HepG2 (cell line): ENCODE measurements at regions not wholly inside any gene's neighbourhood (a gene's known extent, or its start where the extent isn't known, plus 50 kb on each side); places are given as distances from the start of the nearest gene placed in this dataset.
A peak's percentile ranks its signal among the peaks of the same experiment; 100 is the strongest.

ENCODE experiments used
- CBX5 ChIP-seq: sonication (generic); formaldehyde crosslinking; IDR thresholded peaks from 2 replicates; pipeline ENCODE4 v1.4.0; 2020; ENCODE audit warnings: missing genetic modification reagents, borderline replicate concordance
- EP300 ChIP-seq, 3 experiments: sonication (generic) in 1 of 3; formaldehyde crosslinking in 1 of 3; IDR thresholded peaks; 2 replicates each; pipeline versions ENCODE4 v1.5.1 to v1.6.1; 2011 to 2020; ENCODE audit warnings: low read depth in 2 of 3, low read length in 2 of 3, borderline replicate concordance in 1 of 3, improper control_type of control experiment in 1 of 3, mild to moderate bottlenecking in 1 of 3, missing genetic modification reagents in 1 of 3, moderate library complexity in 1 of 3
- GPN1 ChIP-seq: sonication (generic); formaldehyde crosslinking; IDR thresholded peaks from 2 replicates; pipeline ENCODE4 v1.5.1; 2020; ENCODE audit warnings: missing genetic modification reagents, borderline replicate concordance
- JDP2 ChIP-seq: sonication (generic); formaldehyde crosslinking; IDR thresholded peaks from 2 replicates; pipeline ENCODE4 v1.8.1; 2022; ENCODE audit warnings: missing genetic modification reagents, borderline replicate concordance
- KDM6A ChIP-seq: IDR thresholded peaks from 2 replicates; pipeline ENCODE4 v1.6.1; 2016; ENCODE audit warnings: low read depth
- PHF21A ChIP-seq: sonication (generic); formaldehyde crosslinking; IDR thresholded peaks from 2 replicates; pipeline ENCODE4 v1.5.0; 2020; ENCODE audit warnings: mild to moderate bottlenecking, missing genetic modification reagents
- POLR2AphosphoS5 ChIP-seq: IDR thresholded peaks from 2 replicates; pipeline ENCODE4 v1.6.1; 2012; ENCODE audit warnings: low read depth, low read length
- RBFOX2 ChIP-seq: fragments of 200-400 bp; formaldehyde crosslinking; IDR thresholded peaks from 2 replicates; pipeline ENCODE4 v1.6.1; 2017; ENCODE audit warnings: low read depth, mild to moderate bottlenecking, low read length
- SAP130 ChIP-seq: IDR thresholded peaks from 2 replicates; pipeline ENCODE4 v1.6.1; 2016; ENCODE audit warnings: low read depth
- TP53 ChIP-seq: sonication (generic); formaldehyde crosslinking; conservative IDR thresholded peaks from 2 replicates; pipeline ENCODE4 v1.4.0; 2020; ENCODE audit warnings: missing genetic modification reagents
- ZFP41 ChIP-seq: sonication (generic); formaldehyde crosslinking; IDR thresholded peaks from 2 replicates; pipeline ENCODE4 v1.4.0; 2020; ENCODE audit warnings: mild to moderate bottlenecking, missing genetic modification reagents, borderline replicate concordance
- ZFP90 ChIP-seq: sonication (generic); formaldehyde crosslinking; IDR thresholded peaks from 2 replicates; pipeline ENCODE4 v1.8.0; 2022; ENCODE audit warnings: missing genetic modification reagents, mild to moderate bottlenecking, inconsistent platforms, borderline replicate concordance
- ZMAT3 ChIP-seq: sonication (generic); formaldehyde crosslinking; conservative IDR thresholded peaks from 2 replicates; pipeline ENCODE4 v1.7.0; 2021; ENCODE audit warnings: missing genetic modification reagents
- ZNF232 ChIP-seq: sonication (generic); formaldehyde crosslinking; IDR thresholded peaks from 2 replicates; pipeline ENCODE4 v1.4.0; 2020; ENCODE audit warnings: missing genetic modification reagents, borderline replicate concordance
- ZNF317 ChIP-seq: sonication (generic); formaldehyde crosslinking; IDR thresholded peaks from 2 replicates; pipeline ENCODE4 v1.5.0; 2020; ENCODE audit warnings: mild to moderate bottlenecking, missing genetic modification reagents
- ZNF510 ChIP-seq: sonication (generic); formaldehyde crosslinking; IDR thresholded peaks from 2 replicates; pipeline ENCODE4 v1.4.0; 2020; ENCODE audit warnings: low read depth, mild to moderate bottlenecking, missing genetic modification reagents
- ZNF788 ChIP-seq: sonication (generic); formaldehyde crosslinking; IDR thresholded peaks from 2 replicates; pipeline ENCODE4 v1.5.0; 2020; ENCODE audit warnings: mild to moderate bottlenecking, missing genetic modification reagents, borderline replicate concordance
- TF ChIP-seq, protein P1 (sequence below): sonication (generic); formaldehyde crosslinking; IDR thresholded peaks from 2 replicates; pipeline ENCODE4 v1.9.0; 2022; ENCODE audit warnings: low read depth, missing genetic modification reagents
- TF ChIP-seq, protein P2 (sequence below), 2 experiments: IDR thresholded peaks; 2 replicates each; pipeline ENCODE4 v1.6.1; 2011 to 2012; ENCODE audit warnings: low read length in 2 of 2, borderline replicate concordance in 1 of 2, low read depth in 1 of 2, mild to moderate bottlenecking in 1 of 2, moderate library complexity in 1 of 2
- TF ChIP-seq, protein P3 (sequence below): IDR thresholded peaks from 2 replicates; pipeline ENCODE4 v1.6.1; 2018; ENCODE audit warnings: missing genetic modification reagents
- TF ChIP-seq, protein P4 (sequence below): sonication (generic); formaldehyde crosslinking; IDR thresholded peaks from 2 replicates; pipeline ENCODE4 v1.5.0; 2020; ENCODE audit warnings: mild to moderate bottlenecking, missing genetic modification reagents, moderate library complexity

DNA sequence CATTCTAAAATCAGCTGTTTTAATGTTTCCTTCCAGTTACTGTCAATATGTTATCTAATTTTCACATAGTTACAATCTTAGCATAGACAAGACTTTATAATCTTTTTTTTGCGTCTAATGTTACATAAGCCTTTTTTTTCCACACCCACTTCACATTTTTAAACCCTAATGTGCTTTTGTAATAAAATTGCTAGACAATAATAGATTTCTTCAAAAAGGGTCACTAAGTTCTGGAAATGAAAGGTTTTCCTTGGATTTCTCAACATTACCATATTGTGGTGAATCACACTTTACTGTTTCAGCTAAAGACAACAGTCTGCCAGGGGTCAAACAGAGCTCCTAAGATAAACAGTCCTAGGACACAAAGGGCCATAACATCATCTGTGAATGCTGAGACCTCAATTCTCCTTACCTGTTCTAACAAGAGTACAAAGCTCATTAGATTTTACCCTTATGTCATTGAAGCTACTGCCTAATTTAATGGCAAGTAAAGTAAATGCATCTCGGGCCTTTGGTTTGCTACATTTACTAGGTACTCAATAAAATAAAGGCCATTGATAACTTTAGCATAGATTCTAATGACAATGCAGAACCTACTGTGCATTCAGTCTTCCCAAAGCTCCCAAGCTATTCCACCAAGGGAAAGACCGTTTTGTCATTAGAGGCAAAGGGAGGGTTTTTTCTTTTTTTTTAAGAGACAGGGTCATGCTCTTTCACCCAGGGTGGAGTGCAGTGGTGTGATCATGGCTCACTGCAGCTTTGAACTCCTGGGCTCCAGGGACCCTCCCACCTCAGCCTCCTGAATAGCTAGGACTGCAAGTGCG is 111.2 kb upstream of the SLC38A2 start (continued):
- TF ChIP-seq, protein P1, sequence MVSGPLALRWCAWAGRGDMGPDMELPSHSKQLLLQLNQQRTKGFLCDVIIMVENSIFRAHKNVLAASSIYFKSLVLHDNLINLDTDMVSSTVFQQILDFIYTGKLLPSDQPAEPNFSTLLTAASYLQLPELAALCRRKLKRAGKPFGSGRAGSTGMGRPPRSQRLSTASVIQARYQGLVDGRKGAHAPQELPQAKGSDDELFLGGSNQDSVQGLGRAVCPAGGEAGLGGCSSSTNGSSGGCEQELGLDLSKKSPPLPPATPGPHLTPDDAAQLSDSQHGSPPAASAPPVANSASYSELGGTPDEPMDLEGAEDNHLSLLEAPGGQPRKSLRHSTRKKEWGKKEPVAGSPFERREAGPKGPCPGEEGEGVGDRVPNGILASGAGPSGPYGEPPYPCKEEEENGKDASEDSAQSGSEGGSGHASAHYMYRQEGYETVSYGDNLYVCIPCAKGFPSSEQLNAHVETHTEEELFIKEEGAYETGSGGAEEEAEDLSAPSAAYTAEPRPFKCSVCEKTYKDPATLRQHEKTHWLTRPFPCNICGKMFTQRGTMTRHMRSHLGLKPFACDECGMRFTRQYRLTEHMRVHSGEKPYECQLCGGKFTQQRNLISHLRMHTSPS (CRISPR knock-in tag), result no peak
- TF ChIP-seq ZMAT3 (CRISPR knock-in tag) (no peak), SAP130 (CRISPR knock-in tag) (peak; percentile 60), CBX5 (CRISPR knock-in tag) (no peak), KDM6A (CRISPR knock-in tag) (no peak), ZNF510 (0 out of 2 replicates have a peak, but pooled peaks have one; percentile 63), ZNF317 (CRISPR knock-in tag) (no peak), ZNF232 (CRISPR knock-in tag) (no peak), RBFOX2 (peak; percentile 37; the same call in 1 of the 2 replicates), ZFP41 (CRISPR knock-in tag) (no peak), TP53 (CRISPR knock-in tag) (no peak), ZFP90 (CRISPR knock-in tag) (no peak), JDP2 (CRISPR knock-in tag) (no peak), GPN1 (no peak), EP300 (IDR thresholded peaks at IDR 0.05; ENCODE audit: low read depth in 2 of 2, low read length in 2 of 2) (peak in 1 of 2 experiments; percentile 90; a peak in 2 of 4 replicates), EP300 (CRISPR knock-in tag; IDR thresholded peaks at IDR 0.05; ENCODE audit: borderline replicate concordance) (peak; percentile 60; the same call in 1 of the 2 replicates), ZNF788 (CRISPR knock-in tag) (no peak), POLR2AphosphoS5 (0 out of 2 replicates have a peak, but pooled peaks have one; percentile 22), PHF21A (peak; percentile 66)
- TF ChIP-seq, protein P2, sequence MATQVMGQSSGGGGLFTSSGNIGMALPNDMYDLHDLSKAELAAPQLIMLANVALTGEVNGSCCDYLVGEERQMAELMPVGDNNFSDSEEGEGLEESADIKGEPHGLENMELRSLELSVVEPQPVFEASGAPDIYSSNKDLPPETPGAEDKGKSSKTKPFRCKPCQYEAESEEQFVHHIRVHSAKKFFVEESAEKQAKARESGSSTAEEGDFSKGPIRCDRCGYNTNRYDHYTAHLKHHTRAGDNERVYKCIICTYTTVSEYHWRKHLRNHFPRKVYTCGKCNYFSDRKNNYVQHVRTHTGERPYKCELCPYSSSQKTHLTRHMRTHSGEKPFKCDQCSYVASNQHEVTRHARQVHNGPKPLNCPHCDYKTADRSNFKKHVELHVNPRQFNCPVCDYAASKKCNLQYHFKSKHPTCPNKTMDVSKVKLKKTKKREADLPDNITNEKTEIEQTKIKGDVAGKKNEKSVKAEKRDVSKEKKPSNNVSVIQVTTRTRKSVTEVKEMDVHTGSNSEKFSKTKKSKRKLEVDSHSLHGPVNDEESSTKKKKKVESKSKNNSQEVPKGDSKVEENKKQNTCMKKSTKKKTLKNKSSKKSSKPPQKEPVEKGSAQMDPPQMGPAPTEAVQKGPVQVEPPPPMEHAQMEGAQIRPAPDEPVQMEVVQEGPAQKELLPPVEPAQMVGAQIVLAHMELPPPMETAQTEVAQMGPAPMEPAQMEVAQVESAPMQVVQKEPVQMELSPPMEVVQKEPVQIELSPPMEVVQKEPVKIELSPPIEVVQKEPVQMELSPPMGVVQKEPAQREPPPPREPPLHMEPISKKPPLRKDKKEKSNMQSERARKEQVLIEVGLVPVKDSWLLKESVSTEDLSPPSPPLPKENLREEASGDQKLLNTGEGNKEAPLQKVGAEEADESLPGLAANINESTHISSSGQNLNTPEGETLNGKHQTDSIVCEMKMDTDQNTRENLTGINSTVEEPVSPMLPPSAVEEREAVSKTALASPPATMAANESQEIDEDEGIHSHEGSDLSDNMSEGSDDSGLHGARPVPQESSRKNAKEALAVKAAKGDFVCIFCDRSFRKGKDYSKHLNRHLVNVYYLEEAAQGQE (IDR thresholded peaks at IDR 0.05; ENCODE audit: borderline replicate concordance in 1 of 2, low read depth in 1 of 2, low read length in 2 of 2), result no peak
- TF ChIP-seq, protein P3, sequence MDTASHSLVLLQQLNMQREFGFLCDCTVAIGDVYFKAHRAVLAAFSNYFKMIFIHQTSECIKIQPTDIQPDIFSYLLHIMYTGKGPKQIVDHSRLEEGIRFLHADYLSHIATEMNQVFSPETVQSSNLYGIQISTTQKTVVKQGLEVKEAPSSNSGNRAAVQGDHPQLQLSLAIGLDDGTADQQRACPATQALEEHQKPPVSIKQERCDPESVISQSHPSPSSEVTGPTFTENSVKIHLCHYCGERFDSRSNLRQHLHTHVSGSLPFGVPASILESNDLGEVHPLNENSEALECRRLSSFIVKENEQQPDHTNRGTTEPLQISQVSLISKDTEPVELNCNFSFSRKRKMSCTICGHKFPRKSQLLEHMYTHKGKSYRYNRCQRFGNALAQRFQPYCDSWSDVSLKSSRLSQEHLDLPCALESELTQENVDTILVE, result 0 out of 2 replicates have a peak, but pooled peaks have one; percentile 20
- TF ChIP-seq, protein P4, sequence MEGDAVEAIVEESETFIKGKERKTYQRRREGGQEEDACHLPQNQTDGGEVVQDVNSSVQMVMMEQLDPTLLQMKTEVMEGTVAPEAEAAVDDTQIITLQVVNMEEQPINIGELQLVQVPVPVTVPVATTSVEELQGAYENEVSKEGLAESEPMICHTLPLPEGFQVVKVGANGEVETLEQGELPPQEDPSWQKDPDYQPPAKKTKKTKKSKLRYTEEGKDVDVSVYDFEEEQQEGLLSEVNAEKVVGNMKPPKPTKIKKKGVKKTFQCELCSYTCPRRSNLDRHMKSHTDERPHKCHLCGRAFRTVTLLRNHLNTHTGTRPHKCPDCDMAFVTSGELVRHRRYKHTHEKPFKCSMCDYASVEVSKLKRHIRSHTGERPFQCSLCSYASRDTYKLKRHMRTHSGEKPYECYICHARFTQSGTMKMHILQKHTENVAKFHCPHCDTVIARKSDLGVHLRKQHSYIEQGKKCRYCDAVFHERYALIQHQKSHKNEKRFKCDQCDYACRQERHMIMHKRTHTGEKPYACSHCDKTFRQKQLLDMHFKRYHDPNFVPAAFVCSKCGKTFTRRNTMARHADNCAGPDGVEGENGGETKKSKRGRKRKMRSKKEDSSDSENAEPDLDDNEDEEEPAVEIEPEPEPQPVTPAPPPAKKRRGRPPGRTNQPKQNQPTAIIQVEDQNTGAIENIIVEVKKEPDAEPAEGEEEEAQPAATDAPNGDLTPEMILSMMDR (CRISPR knock-in tag), result no peak
